ENCODE measurements at regions not wholly inside any gene's neighbourhood (a gene's known extent, or its start where the extent isn't known, plus 50 kb on each side); places are given as distances from the start of the nearest gene placed in this dataset.

GRCh38 chr4:64975177-64975576 is 565.9 kb upstream of the TECRL start:
- no peak for TF ChIP-seq CTCF (IDR thresholded peaks at IDR 0.05)
- TF ChIP-seq POLR2A (IDR thresholded peaks at IDR 0.05) = no peak

All from breast epithelium (tissue), 3 donors.